Esophagus muscularis mucosa (tissue), 4 donors: ENCODE measurements at regions not wholly inside any gene's neighbourhood (a gene's known extent, or its start where the extent isn't known, plus 50 kb on each side); places are given as distances from the start of the nearest gene placed in this dataset.

Experiments
- DNase-seq: peaks from one replicate; pipeline ENCODE4 v3.0.0-alpha.2; 2017; ENCODE audit errors: extremely low spot score
- H3K27ac ChIP-seq, 4 donors: fragments of 200-600 bp; sonication (generic); replicated peaks in 1 of 4; 1 replicate in 3 of 4; 2 replicates in 1 of 4; pipeline ENCODE4 v1.5.1; 2016 to 2019; ENCODE audit warnings: mild to moderate bottlenecking in 1 of 4
- H3K27me3 ChIP-seq, 4 donors: fragments of 200-600 bp; sonication (generic); one replicate each; pipeline versions ENCODE4 v1.5.1 to v1.6.0; 2016 to 2019
- H3K36me3 ChIP-seq, 4 donors: fragments of 200-600 bp; sonication (generic); one replicate each; pipeline ENCODE4 v1.5.1; 2016 to 2019
- H3K4me1 ChIP-seq, 4 donors: fragments of 200-600 bp; sonication (generic); one replicate each; pipeline ENCODE4 v1.5.1; 2016 to 2019
- H3K4me3 ChIP-seq, 4 donors: fragments of 200-600 bp; sonication (generic); 1 replicate in 2 of 4; 2 replicates in 2 of 4; pipeline ENCODE4 v1.5.1; 2016 to 2019; ENCODE audit warnings: mild to moderate bottlenecking in 4 of 4, moderate library complexity in 1 of 4
- H3K9me3 ChIP-seq, 4 donors: fragments of 200-600 bp; sonication (generic); 1 replicate in 3 of 4; 2 replicates in 1 of 4; pipeline ENCODE4 v1.5.1; 2016 to 2019
- CTCF ChIP-seq, 3 experiments: fragments of 200-600 bp in 2 of 3; fragments of 450-650 bp in 1 of 3; sonication (generic) in 2 of 3; IDR thresholded peaks; one replicate each; pipeline ENCODE4 v1.5.1; 2017 to 2019; ENCODE audit warnings: antibody characterized with exemption in 3 of 3, mild to moderate bottlenecking in 2 of 3, moderate library complexity in 1 of 3
- EP300 ChIP-seq: sonication (generic); formaldehyde crosslinking; IDR thresholded peaks from one replicate; pipeline ENCODE4 v1.6.1; 2017; ENCODE audit warnings: antibody characterized with exemption
- POLR2A ChIP-seq: fragments of 450-650 bp; IDR thresholded peaks from one replicate; pipeline ENCODE4 v1.6.1; 2017; ENCODE audit warnings: antibody characterized with exemption, moderate library complexity, mild to moderate bottlenecking, low read depth
- POLR2AphosphoS5 ChIP-seq, 2 donors: sonication (generic); formaldehyde crosslinking; IDR thresholded peaks; one replicate each; pipeline ENCODE4 v1.6.1; 2017; ENCODE audit warnings: antibody characterized with exemption in 2 of 2
- WGBS: methylation state at CpG from one replicate; pipeline ENCODE4 v1.1.5; 2018; 5-methylcytosine and 5-hydroxymethylcytosine counted together
- intact Hi-C: fragments of 100-400 bp; cut with DNase I; formaldehyde crosslinking; loops from one replicate; pipeline ENCODE4 v1.15.1; 2023

- intact Hi-C loops = no loop called here
- Histone ChIP-seq H3K4me3 (no peak overlapping the region), H3K4me1 (no peaks in the 10 kb centered on the region), H3K27ac (no peak overlapping the region), H3K36me3 (no peaks in the 10 kb centered on the region), H3K9me3 (no peaks in the 10 kb centered on the region), H3K27me3 (no peaks in the 10 kb centered on the region)
- no peak for DNase-seq
- 82% methylated on average over 3 of the region's 3 CpGs for WGBS
- no peak for TF ChIP-seq POLR2AphosphoS5 (IDR thresholded peaks at IDR 0.05)
- TF ChIP-seq POLR2A = no peak
- TF ChIP-seq EP300 = no peak
- no peak for TF ChIP-seq CTCF (IDR thresholded peaks at IDR 0.05)
Measured at GRCh38 chr2:136217996-136218395, 100.0 kb upstream of the CXCR4 start.

GRCh38 chr2:136215908-136216472, 98.0 kb upstream of the CXCR4 start:
- WGBS = 84% methylated on average over 5 of the region's 5 CpGs

GRCh38 chr2:136215449-136215848, 97.5 kb upstream of the CXCR4 start:
- Histone ChIP-seq H3K36me3 (no peaks in the 10 kb centered on the region), H3K9me3 (no peaks in the 10 kb centered on the region), H3K4me1 (no peaks in the 10 kb centered on the region), H3K4me3 (no peak overlapping the region), H3K27me3 (no peaks in the 10 kb centered on the region), H3K27ac (no peak overlapping the region)
- no peak for TF ChIP-seq EP300
- TF ChIP-seq CTCF (IDR thresholded peaks at IDR 0.05) = no peak
- TF ChIP-seq POLR2A = no peak
- TF ChIP-seq POLR2AphosphoS5 (IDR thresholded peaks at IDR 0.05) = no peak
- WGBS = 90% methylated on average over 2 of the region's 2 CpGs
- intact Hi-C loops = no loop called here
- DNase-seq = no peak

More at GRCh38 chr2:136215908-136216472, 98.0 kb upstream of the CXCR4 start:
- no peaks in the 10 kb centered on the region for H3K4me1 ChIP-seq
- no peak overlapping the region for H3K27ac ChIP-seq
- H3K27me3 ChIP-seq = no peaks in the 10 kb centered on the region
- peak; percentile 53 for DNase-seq
- no peaks in the 10 kb centered on the region for H3K36me3 ChIP-seq
- no peak overlapping the region for H3K4me3 ChIP-seq
- intact Hi-C loops = no loop called here
- TF ChIP-seq POLR2A (no peak), CTCF (IDR thresholded peaks at IDR 0.05) (no peak), POLR2AphosphoS5 (IDR thresholded peaks at IDR 0.05) (no peak), EP300 (no peak)
- H3K9me3 ChIP-seq = no peaks in the 10 kb centered on the region

- Histone ChIP-seq H3K27ac (no peak overlapping the region), H3K4me1 (no peaks in the 10 kb centered on the region), H3K27me3 (no peaks in the 10 kb centered on the region), H3K9me3 (peaks cover 0 to 6% (median 0%) of the 10 kb centered on the region in 4 donors), H3K4me3 (no peak overlapping the region), H3K36me3 (no peaks in the 10 kb centered on the region)
- 58% methylated on average over 5 of the region's 5 CpGs for WGBS
- intact Hi-C loops = no loop called here
- TF ChIP-seq POLR2A = no peak
- TF ChIP-seq CTCF (IDR thresholded peaks at IDR 0.05) = no peak
- TF ChIP-seq EP300 = no peak
- no peak for TF ChIP-seq POLR2AphosphoS5 (IDR thresholded peaks at IDR 0.05)
- DNase-seq = peak; percentile 74
Measured at GRCh38 chr2:136214307-136215200, 96.6 kb upstream of the CXCR4 start.
